ENCODE measurements at regions not wholly inside any gene's neighbourhood (a gene's known extent, or its start where the extent isn't known, plus 50 kb on each side); places are given as distances from the start of the nearest gene placed in this dataset.

GRCh38 chr3:159417761-159418160 is 570.9 kb upstream of the IL12A start:
- no peak for TF ChIP-seq RAD21 (conservative IDR thresholded peaks at IDR 0.05)
- no peak for TF ChIP-seq EP300 (conservative IDR thresholded peaks at IDR 0.05; ENCODE audit: poor library complexity, severe bottlenecking)
- TF ChIP-seq EZH2 (IDR thresholded peaks at IDR 0.05; ENCODE audit: borderline replicate concordance, insufficient read depth, low read length, poor library complexity, severe bottlenecking): no peak

Data from neural cell (in vitro differentiated cells).